SU-DHL-6 (cell line): ENCODE measurements at regions not wholly inside any gene's neighbourhood (a gene's known extent, or its start where the extent isn't known, plus 50 kb on each side); places are given as distances from the start of the nearest gene placed in this dataset.

Experiments
- EZH2phosphoT487 ChIP-seq: fragments of 200-600 bp; sonication (generic), shearing (Covaris generic); conservative IDR thresholded peaks from 2 replicates; pipeline ENCODE4 v1.6.1; 2018; ENCODE audit warnings: mild to moderate bottlenecking, antibody characterized with exemption, low read length, moderate library complexity, mixed read lengths
- TF ChIP-seq, protein P1 (sequence below): fragments of 200-600 bp; sonication (generic); IDR thresholded peaks from one replicate; pipeline ENCODE4 v1.5.1; 2017; ENCODE audit warnings: antibody characterized with exemption, mild to moderate bottlenecking, low read length, moderate library complexity; ENCODE audit not compliant: insufficient read depth, poor library complexity, severe bottlenecking

DNA sequence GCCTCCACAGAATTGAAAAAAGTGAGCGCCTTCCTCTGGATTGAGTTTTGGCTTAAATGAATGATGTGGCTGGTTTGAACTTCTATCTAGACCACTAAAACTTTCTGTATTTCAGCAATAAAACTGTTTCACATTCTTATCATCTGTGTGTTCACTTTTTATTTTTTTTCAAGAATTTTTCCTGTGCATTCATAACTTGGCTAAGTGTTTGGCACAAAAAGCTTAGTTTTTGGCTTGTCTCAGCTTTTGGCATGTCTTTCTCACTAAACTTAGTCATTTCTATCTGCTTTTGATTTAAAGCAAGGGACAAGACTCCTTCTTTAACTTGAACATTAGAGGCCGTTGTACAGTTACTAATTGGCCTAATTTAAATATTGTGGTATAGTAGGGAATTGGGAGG is 1015.1 kb downstream of the EPHA7 start:
- TF ChIP-seq, protein P1, sequence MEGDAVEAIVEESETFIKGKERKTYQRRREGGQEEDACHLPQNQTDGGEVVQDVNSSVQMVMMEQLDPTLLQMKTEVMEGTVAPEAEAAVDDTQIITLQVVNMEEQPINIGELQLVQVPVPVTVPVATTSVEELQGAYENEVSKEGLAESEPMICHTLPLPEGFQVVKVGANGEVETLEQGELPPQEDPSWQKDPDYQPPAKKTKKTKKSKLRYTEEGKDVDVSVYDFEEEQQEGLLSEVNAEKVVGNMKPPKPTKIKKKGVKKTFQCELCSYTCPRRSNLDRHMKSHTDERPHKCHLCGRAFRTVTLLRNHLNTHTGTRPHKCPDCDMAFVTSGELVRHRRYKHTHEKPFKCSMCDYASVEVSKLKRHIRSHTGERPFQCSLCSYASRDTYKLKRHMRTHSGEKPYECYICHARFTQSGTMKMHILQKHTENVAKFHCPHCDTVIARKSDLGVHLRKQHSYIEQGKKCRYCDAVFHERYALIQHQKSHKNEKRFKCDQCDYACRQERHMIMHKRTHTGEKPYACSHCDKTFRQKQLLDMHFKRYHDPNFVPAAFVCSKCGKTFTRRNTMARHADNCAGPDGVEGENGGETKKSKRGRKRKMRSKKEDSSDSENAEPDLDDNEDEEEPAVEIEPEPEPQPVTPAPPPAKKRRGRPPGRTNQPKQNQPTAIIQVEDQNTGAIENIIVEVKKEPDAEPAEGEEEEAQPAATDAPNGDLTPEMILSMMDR: no peak
- no peak for TF ChIP-seq EZH2phosphoT487
